GM21786 (cell line): ENCODE measurements at regions not wholly inside any gene's neighbourhood (a gene's known extent, or its start where the extent isn't known, plus 50 kb on each side); places are given as distances from the start of the nearest gene placed in this dataset.

Experiments
- ATAC-seq: cut with Tn5 transposase; IDR thresholded peaks from one replicate; pipeline ENCODE4 v1.9.1; 2021; ENCODE audit not compliant: unreplicated experiment

DNA sequence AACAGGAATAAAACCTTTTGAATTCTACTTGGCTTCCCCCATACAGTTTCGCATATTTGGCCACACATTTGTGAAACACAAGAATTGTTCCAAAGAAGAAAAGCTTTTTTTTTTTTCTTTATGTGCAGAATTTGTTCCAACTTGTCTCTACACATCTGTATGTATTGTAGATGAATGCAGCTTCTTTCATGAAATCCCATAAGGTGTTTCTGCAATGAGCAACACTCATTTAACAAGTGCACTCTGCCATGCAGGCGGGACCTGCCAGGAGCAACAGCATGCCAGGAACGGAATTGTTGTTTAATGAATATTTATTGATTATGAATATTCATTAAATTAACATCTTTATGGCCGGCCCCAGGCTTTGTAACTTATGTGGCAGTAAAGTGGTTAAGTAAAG is 1075.0 kb downstream of the TTLL7 start:
- no peak for ATAC-seq

DNA sequence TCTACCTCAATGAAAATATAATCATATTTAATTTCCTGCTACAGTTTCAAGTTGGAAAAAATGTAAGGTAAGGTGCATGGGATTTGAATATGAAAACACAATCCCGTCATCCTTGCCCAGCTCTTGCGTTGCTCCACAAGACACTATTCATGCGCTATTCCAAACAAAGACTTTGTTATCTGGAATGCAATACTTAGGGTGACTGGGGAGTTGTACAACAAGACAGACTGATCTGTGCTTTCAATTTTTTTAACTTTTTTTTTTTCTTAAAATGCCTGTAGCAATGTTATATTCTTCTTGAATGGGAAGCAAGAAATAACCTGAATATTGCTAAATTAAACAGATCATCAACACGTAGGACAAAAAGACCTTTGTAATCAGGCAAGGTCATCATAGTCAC is 1077.2 kb downstream of the TTLL7 start:
- ATAC-seq, result no peak

GRCh38 chr1:82920418-82921248 is 1078.3 kb downstream of the TTLL7 start:
- ATAC-seq, result no peak

- no peak for ATAC-seq
These were observed 1079.1 kb downstream of the TTLL7 start for GRCh38 chr1:82919837-82920236.

GRCh38 chr1:82907313-82907712 is 1091.6 kb downstream of the TTLL7 start:
- no peak for ATAC-seq

DNA sequence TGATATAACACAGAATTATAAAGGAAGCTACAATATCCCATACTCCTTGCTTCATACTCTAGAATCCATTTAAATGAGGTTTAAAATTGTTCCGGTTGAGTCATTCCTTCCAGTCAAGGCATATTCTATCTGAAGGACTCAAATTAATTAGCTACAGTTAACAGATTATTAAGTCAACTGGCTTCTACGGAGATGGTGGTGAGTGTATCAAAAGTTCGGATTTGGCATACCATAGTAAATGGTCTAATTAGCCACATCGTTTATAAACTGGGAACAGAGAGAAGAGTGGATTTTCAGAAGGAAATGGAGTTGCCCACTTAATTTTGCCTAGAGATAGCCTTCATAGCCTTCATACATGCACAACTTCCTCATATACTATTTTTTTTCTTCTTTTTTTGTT is 1095.3 kb downstream of the TTLL7 start:
- ATAC-seq, result no peak

DNA sequence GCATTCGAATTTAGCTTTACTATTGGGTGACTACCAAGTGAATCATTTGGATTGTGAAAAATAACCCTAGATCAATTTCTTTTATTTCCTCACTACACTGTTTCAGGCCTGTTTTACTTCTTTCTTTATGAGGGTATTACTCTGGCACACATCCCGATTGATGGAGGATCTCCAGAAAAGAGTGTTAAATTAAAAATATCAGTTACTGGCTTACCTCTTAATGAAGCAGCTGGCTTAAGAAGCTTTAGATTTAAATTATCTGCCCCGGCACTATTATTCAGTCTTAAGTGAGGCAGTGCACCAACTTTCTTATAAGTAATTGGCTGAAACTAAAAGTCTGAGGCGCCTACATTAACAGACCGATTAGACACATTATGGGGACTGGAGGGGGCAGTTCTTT is 1097.4 kb downstream of the TTLL7 start:
- no peak for ATAC-seq

DNA sequence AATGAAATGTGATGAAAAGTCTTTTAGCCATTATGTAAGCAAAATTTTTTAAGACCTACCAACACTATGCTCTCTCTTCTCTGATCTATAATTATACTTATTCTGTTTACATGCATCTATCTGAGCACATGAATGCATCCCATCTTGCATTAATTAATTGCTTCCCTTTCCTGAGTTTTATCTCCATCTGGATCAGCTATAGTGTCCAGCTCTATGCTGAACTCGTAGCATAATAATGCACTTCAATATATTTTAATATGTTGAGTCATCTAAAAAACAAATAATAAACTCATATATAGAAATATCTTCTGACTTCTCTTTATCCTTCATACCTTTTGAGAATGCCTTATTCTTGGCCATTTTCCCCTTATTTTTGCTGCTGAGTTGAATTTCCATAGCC is 1097.8 kb downstream of the TTLL7 start:
- ATAC-seq, result no peak

DNA sequence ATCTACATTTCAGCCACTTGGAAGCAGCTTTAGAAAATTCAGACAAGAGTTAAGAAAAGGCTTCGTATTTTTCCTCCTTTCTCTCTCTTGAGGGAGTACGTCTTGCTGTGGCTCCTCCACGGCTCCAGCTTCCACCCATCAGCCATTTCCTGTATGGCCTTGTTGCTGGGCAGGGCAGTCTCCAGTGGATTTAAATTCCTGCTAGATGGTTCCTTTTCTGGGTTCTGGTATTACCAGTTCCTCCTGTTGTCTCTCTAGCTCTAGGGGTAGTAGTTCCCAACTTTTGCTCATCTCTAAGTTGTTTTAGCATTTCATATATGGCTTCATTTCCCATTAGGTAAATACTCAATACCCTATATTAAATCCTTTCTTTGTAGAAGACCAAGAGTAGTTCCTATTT is 1098.3 kb downstream of the ADGRL2 start:
- no peak for ATAC-seq

- no peak for ATAC-seq
These were observed 1096.8 kb downstream of the ADGRL2 start for GRCh38 chr1:82897549-82897948.

GRCh38 chr1:82896036-82896435 is 1095.3 kb downstream of the ADGRL2 start:
- no peak for ATAC-seq

- ATAC-seq, result no peak
These were observed 1093.9 kb downstream of the ADGRL2 start for GRCh38 chr1:82894635-82895034.

GRCh38 chr1:82893712-82894470 is 1093.2 kb downstream of the ADGRL2 start:
- ATAC-seq, result no peak

DNA sequence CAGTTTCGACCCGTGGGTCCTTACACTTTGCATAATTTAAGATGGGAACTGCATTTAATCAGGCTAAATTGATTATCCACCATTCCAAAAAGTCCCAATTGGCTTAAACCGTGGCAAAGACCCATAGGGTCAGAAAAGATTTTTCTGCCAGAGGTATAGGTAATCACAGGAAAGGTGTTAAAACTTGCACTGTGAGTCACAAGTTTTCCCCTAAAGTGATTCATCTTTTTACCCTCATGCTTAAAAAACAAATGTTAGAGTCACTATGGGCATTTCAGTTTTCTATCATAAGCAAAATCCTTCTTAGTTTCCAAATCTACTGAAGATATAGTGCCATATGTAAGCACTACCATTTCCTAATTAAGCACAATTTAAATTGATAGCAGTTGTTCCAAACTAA is 1079.8 kb downstream of the ADGRL2 start:
- no peak for ATAC-seq

- ATAC-seq, result no peak
These were observed 1079.1 kb downstream of the ADGRL2 start for GRCh38 chr1:82879701-82880305.

DNA sequence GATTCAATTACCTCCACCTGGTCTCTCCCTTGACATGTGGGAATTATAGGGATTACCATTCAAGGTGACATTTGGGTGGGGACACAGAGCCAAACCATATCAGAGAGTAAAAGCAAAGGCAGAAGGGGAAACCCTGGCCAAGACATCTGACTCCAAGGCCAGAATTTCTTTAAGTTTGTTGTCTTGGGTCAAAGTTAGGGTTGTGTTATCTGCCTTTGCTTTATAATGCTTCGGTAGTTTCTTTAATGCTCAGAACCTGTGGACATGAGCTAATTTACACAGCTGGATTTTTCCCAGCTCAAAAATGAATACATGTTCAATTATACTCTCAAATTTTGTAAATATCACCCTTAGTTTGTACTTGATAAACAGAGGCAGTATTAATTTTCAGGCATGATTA is 1074.4 kb downstream of the ADGRL2 start:
- ATAC-seq, result no peak

DNA sequence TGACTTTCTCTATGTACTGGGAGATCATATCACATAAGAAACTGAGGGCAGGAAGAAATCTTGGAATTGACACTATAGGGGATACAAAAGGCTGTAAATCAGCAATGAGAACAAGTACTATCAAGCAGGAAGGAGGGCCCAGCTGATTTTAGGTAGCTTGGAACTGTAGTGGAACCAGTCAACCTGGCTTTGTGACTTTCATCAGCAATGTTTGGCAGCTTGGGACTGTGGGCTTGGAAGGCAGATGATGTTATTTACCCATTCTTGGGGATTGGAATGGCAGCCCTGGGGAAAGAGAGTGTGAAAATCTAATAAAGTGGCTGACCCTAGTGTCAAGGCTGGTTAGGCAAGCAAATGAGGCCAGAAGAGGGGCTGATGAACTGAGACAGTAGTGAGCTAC is 1073.3 kb downstream of the ADGRL2 start:
- no peak for ATAC-seq

- ATAC-seq, result no peak
These were observed 1069.6 kb downstream of the ADGRL2 start for GRCh38 chr1:82870332-82870731.

DNA sequence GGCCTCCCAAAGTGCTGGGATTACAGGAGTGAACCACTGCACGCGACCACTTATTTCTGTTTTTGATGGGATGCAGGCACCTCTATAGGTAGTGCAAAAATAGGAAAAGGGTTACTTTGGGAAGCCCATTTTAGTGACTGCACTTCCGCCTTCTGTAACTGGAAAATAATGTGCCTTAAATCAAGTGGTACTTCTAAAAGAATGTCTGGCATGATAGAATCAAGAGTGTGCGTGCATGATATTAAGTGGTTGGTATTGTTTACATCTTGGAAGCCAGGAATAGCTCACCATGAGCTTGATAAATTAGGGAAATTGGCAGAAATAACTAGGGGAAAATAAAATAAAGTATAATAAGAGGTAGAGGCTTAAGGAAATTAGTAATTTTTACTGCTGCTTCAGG is 1067.0 kb downstream of the ADGRL2 start:
- ATAC-seq, result no peak

DNA sequence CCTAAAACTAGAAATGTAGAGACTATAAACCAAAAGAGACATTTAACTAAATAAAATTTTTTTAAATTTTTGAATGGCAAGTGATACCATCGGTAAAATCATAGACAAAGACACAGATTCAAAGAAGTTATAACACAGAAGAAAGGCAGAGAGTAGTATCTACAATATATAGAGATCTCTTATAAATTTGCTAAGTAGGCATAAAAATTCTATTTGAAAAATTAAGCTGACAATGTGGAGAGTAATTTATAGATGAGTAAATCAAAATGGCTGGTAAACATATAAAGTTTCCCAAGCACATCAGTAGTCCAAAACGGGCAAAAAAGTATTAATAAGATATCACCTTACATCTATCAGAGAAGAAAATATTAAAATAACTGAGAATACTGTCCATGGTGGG is 1061.0 kb downstream of the ADGRL2 start:
- no peak for ATAC-seq

- ATAC-seq, result no peak
These were observed 1057.3 kb downstream of the ADGRL2 start for GRCh38 chr1:82858031-82858430.

GRCh38 chr1:82849460-82849859 is 1048.7 kb downstream of the ADGRL2 start:
- no peak for ATAC-seq
